T-helper 1 cell treated with Interleukin-12 subunit alpha and Interleukin-12 subunit beta and Interleukin-4 antibody, amounts not matched to agents 30 μg/mL and 1 μg/mL, for 36 hours (primary cell): ENCODE measurements at regions not wholly inside any gene's neighbourhood (a gene's known extent, or its start where the extent isn't known, plus 50 kb on each side); places are given as distances from the start of the nearest gene placed in this dataset.

Source experiments
- H3K27ac Mint-ChIP-seq: one replicate; pipeline ENCODE4 v1.8.0; 2021; ENCODE audit warnings: mild to moderate bottlenecking, mixed read lengths
- H3K27me3 Mint-ChIP-seq: one replicate; pipeline ENCODE4 v1.8.0; 2021; ENCODE audit warnings: low read depth, mixed read lengths
- H3K36me3 Mint-ChIP-seq: one replicate; pipeline ENCODE4 v1.8.0; 2021; ENCODE audit warnings: low read depth, mixed read lengths
- H3K4me1 Mint-ChIP-seq: one replicate; pipeline ENCODE4 v1.8.0; 2021; ENCODE audit warnings: low read depth, mixed read lengths
- H3K4me3 Mint-ChIP-seq: one replicate; pipeline ENCODE4 v1.8.0; 2021; ENCODE audit warnings: mild to moderate bottlenecking, moderate library complexity, mixed read lengths
- H3K9me3 Mint-ChIP-seq: one replicate; pipeline ENCODE4 v1.8.0; 2021; ENCODE audit warnings: mixed read lengths

- Mint-ChIP-seq H3K4me3 (no peak overlapping the region), H3K9me3 (no peaks in the 10 kb centered on the region), H3K36me3 (no peaks in the 10 kb centered on the region), H3K27ac (no peak overlapping the region), H3K4me1 (peaks cover 11% of the 10 kb centered on the region), H3K27me3 (peaks cover 42% of the 10 kb centered on the region)
These were observed 244.4 kb downstream of the OPA1 start for GRCh38 chr3:193837347-193837827.

GRCh38 chr3:193840111-193840641 is 247.2 kb downstream of the OPA1 start:
- H3K36me3 Mint-ChIP-seq = no peaks in the 10 kb centered on the region
- no peaks in the 10 kb centered on the region for H3K9me3 Mint-ChIP-seq
- H3K4me1 Mint-ChIP-seq = peaks cover 5% of the 10 kb centered on the region
- no peak overlapping the region for H3K4me3 Mint-ChIP-seq
- H3K27ac Mint-ChIP-seq = no peak overlapping the region
- H3K27me3 Mint-ChIP-seq = peaks cover 58% of the 10 kb centered on the region

- H3K9me3 Mint-ChIP-seq = no peaks in the 10 kb centered on the region
- no peak overlapping the region for H3K4me3 Mint-ChIP-seq
- H3K27me3 Mint-ChIP-seq = peaks cover 67% of the 10 kb centered on the region
- peaks cover 8% of the 10 kb centered on the region for H3K4me1 Mint-ChIP-seq
- no peak overlapping the region for H3K27ac Mint-ChIP-seq
- H3K36me3 Mint-ChIP-seq = no peaks in the 10 kb centered on the region
These were observed 248.6 kb downstream of the OPA1 start for GRCh38 chr3:193841581-193841980.

GRCh38 chr3:193842029-193842798 is 249.2 kb downstream of the OPA1 start:
- Mint-ChIP-seq H3K4me1 (peaks cover 10% of the 10 kb centered on the region), H3K27ac (no peak overlapping the region), H3K4me3 (no peak overlapping the region), H3K36me3 (no peaks in the 10 kb centered on the region), H3K27me3 (peaks cover 67% of the 10 kb centered on the region), H3K9me3 (no peaks in the 10 kb centered on the region)

GRCh38 chr3:193842832-193843473 is 249.9 kb downstream of the OPA1 start:
- Mint-ChIP-seq H3K36me3 (no peaks in the 10 kb centered on the region), H3K9me3 (no peaks in the 10 kb centered on the region), H3K27me3 (peaks cover 72% of the 10 kb centered on the region), H3K4me1 (peaks cover 10% of the 10 kb centered on the region), H3K27ac (no peak overlapping the region), H3K4me3 (no peak overlapping the region)

GRCh38 chr3:193843474-193844301 is 250.7 kb downstream of the OPA1 start:
- peaks cover 10% of the 10 kb centered on the region for H3K4me1 Mint-ChIP-seq
- H3K4me3 Mint-ChIP-seq = no peak overlapping the region

GRCh38 chr3:193844472-193844871 is 251.5 kb downstream of the OPA1 start:
- Mint-ChIP-seq H3K4me3 (no peak overlapping the region), H3K27me3 (peaks cover 68% of the 10 kb centered on the region), H3K4me1 (peaks cover 10% of the 10 kb centered on the region), H3K27ac (no peak overlapping the region), H3K36me3 (no peaks in the 10 kb centered on the region), H3K9me3 (no peaks in the 10 kb centered on the region)

More at GRCh38 chr3:193843474-193844301, 250.7 kb downstream of the OPA1 start:
- Mint-ChIP-seq H3K9me3 (no peaks in the 10 kb centered on the region), H3K36me3 (no peaks in the 10 kb centered on the region), H3K27ac (no peak overlapping the region), H3K27me3 (peaks cover 72% of the 10 kb centered on the region)

- peaks cover 12% of the 10 kb centered on the region for H3K4me1 Mint-ChIP-seq
- H3K36me3 Mint-ChIP-seq = no peaks in the 10 kb centered on the region
- H3K4me3 Mint-ChIP-seq = no peak overlapping the region
- H3K27me3 Mint-ChIP-seq = peaks cover 62% of the 10 kb centered on the region
- no peaks in the 10 kb centered on the region for H3K9me3 Mint-ChIP-seq
- no peak overlapping the region for H3K27ac Mint-ChIP-seq
These were observed 252.1 kb downstream of the OPA1 start for GRCh38 chr3:193845144-193845543.

- peaks cover 13% of the 10 kb centered on the region for H3K4me1 Mint-ChIP-seq
- no peaks in the 10 kb centered on the region for H3K9me3 Mint-ChIP-seq
- H3K27me3 Mint-ChIP-seq = peaks cover 53% of the 10 kb centered on the region
- H3K4me3 Mint-ChIP-seq = no peak overlapping the region
- H3K27ac Mint-ChIP-seq = no peak overlapping the region
- no peaks in the 10 kb centered on the region for H3K36me3 Mint-ChIP-seq
These were observed 253.6 kb downstream of the OPA1 start for GRCh38 chr3:193846569-193846968.

GRCh38 chr3:193847402-193847801 is 254.4 kb downstream of the OPA1 start:
- H3K4me1 Mint-ChIP-seq = peaks cover 13% of the 10 kb centered on the region

GRCh38 chr3:193848547-193848946 is 255.5 kb downstream of the OPA1 start:
- H3K4me1 Mint-ChIP-seq = peaks cover 13% of the 10 kb centered on the region
- H3K9me3 Mint-ChIP-seq = no peaks in the 10 kb centered on the region
- H3K27ac Mint-ChIP-seq = no peak overlapping the region
- no peaks in the 10 kb centered on the region for H3K36me3 Mint-ChIP-seq
- peaks cover 42% of the 10 kb centered on the region for H3K27me3 Mint-ChIP-seq
- no peak overlapping the region for H3K4me3 Mint-ChIP-seq

More at GRCh38 chr3:193847402-193847801, 254.4 kb downstream of the OPA1 start:
- no peaks in the 10 kb centered on the region for H3K9me3 Mint-ChIP-seq
- no peaks in the 10 kb centered on the region for H3K36me3 Mint-ChIP-seq
- H3K27me3 Mint-ChIP-seq = peaks cover 48% of the 10 kb centered on the region
- H3K4me3 Mint-ChIP-seq = no peak overlapping the region
- no peak overlapping the region for H3K27ac Mint-ChIP-seq

- H3K4me1 Mint-ChIP-seq = peaks cover 9% of the 10 kb centered on the region
- peaks cover 38% of the 10 kb centered on the region for H3K27me3 Mint-ChIP-seq
- H3K9me3 Mint-ChIP-seq = no peaks in the 10 kb centered on the region
- no peak overlapping the region for H3K27ac Mint-ChIP-seq
- no peak overlapping the region for H3K4me3 Mint-ChIP-seq
- no peaks in the 10 kb centered on the region for H3K36me3 Mint-ChIP-seq
These were observed 257.1 kb downstream of the OPA1 start for GRCh38 chr3:193850084-193850619.

- no peak overlapping the region for H3K27ac Mint-ChIP-seq
- no peak overlapping the region for H3K4me3 Mint-ChIP-seq
- no peaks in the 10 kb centered on the region for H3K36me3 Mint-ChIP-seq
- peaks cover 5% of the 10 kb centered on the region for H3K4me1 Mint-ChIP-seq
- peaks cover 35% of the 10 kb centered on the region for H3K27me3 Mint-ChIP-seq
- no peaks in the 10 kb centered on the region for H3K9me3 Mint-ChIP-seq
These were observed 258.4 kb downstream of the OPA1 start for GRCh38 chr3:193851428-193851847.
